SK-N-SH (cell line): ENCODE measurements at regions not wholly inside any gene's neighbourhood (a gene's known extent, or its start where the extent isn't known, plus 50 kb on each side); places are given as distances from the start of the nearest gene placed in this dataset.

ENCODE experiments used
- CTCF ChIA-PET: fragments of 300-600, 350-600 bp; formaldehyde crosslinking; extraction: SDS; loops from one replicate; lab custom pipeline; 2021; lab: Yijun Ruan, JAX
- POLR2A ChIA-PET: fragments of 350-600 bp; sonication (Branson Sonifier 250); formaldehyde crosslinking; extraction: SDS; loops from one replicate; lab custom pipeline; 2020; ENCODE audit warnings: antibody characterized with exemption, inconsistent platforms; lab: Yijun Ruan, JAX
- DNase-seq: peaks from one replicate; pipeline ENCODE4 v3.0.0; 2012
- H2AFZ ChIP-seq: fragments of 200-600 bp; sonication (generic); 2 replicates; pipeline ENCODE4 v1.8.1; 2016; ENCODE audit warnings: antibody characterized with exemption, mild to moderate bottlenecking, low read depth
- H3F3A ChIP-seq: fragments of 200-600 bp; sonication (generic); replicated peaks from 2 replicates; pipeline ENCODE3; 2016; ENCODE audit warnings: antibody characterized with exemption, mild to moderate bottlenecking; ENCODE audit not compliant: insufficient read depth
- H3K27ac ChIP-seq, 2 experiments: fragments of 200-500 bp in 1 of 2; fragments of 200-600 bp in 1 of 2; sonication (Bioruptor generic) in 1 of 2; sonication (generic), shearing (Covaris generic) in 1 of 2; 2 replicates each; pipeline versions ENCODE4 v1.5.1 to v1.6.1; 2014 to 2016; ENCODE audit warnings: low read depth in 2 of 2, inconsistent platforms in 1 of 2, low read length in 1 of 2, mild to moderate bottlenecking in 1 of 2, mixed read lengths in 1 of 2
- H3K27me3 ChIP-seq: fragments of 200-600 bp; sonication (generic), shearing (Covaris generic); 2 replicates; pipeline ENCODE4 v1.6.1; 2016; ENCODE audit warnings: mixed run types; ENCODE audit not compliant: insufficient read depth
- H3K36me3 ChIP-seq, 2 experiments: fragments of 200-500 bp in 1 of 2; fragments of 200-600 bp in 1 of 2; sonication (Bioruptor generic) in 1 of 2; sonication (generic) in 1 of 2; replicated peaks in 1 of 2; 2 replicates each; pipeline versions ENCODE3 to v1.5.1; 2014 to 2016; ENCODE audit warnings: low read length in 1 of 2, mild to moderate bottlenecking in 1 of 2; ENCODE audit not compliant: insufficient read depth in 2 of 2, control insufficient read depth in 1 of 2
- H3K4me1 ChIP-seq, 2 experiments: fragments of 200-500 bp in 1 of 2; fragments of 200-600 bp in 1 of 2; sonication (Bioruptor generic) in 1 of 2; sonication (generic), shearing (Covaris generic) in 1 of 2; 2 replicates each; pipeline versions ENCODE4 v1.5.1 to v1.6.1; 2014 to 2016; ENCODE audit warnings: low read depth in 1 of 2, low read length in 1 of 2, mixed run types in 1 of 2; ENCODE audit not compliant: insufficient read depth in 2 of 2, control insufficient read depth in 1 of 2
- H3K4me2 ChIP-seq: fragments of 200-600 bp; sonication (generic), shearing (Covaris generic); 2 replicates; pipeline ENCODE4 v1.6.1; 2017; ENCODE audit warnings: mixed run types
- H3K4me3 ChIP-seq, 2 experiments: fragments of 200-500 bp in 1 of 2; fragments of 200-600 bp in 1 of 2; sonication (Bioruptor generic) in 1 of 2; sonication (generic), shearing (Covaris generic) in 1 of 2; 2 replicates each; pipeline versions ENCODE4 v1.5.1 to v1.8.1; 2014 to 2016; ENCODE audit warnings: low read depth in 2 of 2, inconsistent platforms in 1 of 2, low read length in 1 of 2, mild to moderate bottlenecking in 1 of 2, mixed read lengths in 1 of 2, moderate library complexity in 1 of 2
- H3K79me2 ChIP-seq: fragments of 200-600 bp; sonication (generic); 2 replicates; pipeline ENCODE4 v1.8.1; 2017; ENCODE audit warnings: mild to moderate bottlenecking; ENCODE audit not compliant: insufficient read depth
- H3K9ac ChIP-seq: fragments of 200-600 bp; sonication (generic); 2 replicates; pipeline ENCODE4 v1.6.1; 2017; ENCODE audit warnings: mixed run types
- H3K9me2 ChIP-seq: fragments of 200-600 bp; sonication (generic); 2 replicates; pipeline ENCODE4 v1.6.1; 2017; ENCODE audit warnings: mixed run types
- H3K9me3 ChIP-seq: fragments of 200-600 bp; sonication (generic); 2 replicates; pipeline ENCODE4 v1.6.1; 2017; ENCODE audit warnings: mixed run types, mild to moderate bottlenecking, moderate library complexity
- H4K20me1 ChIP-seq: fragments of 200-600 bp; sonication (generic); 2 replicates; pipeline ENCODE4 v1.6.1; 2017; ENCODE audit warnings: mild to moderate bottlenecking, mixed run types; ENCODE audit not compliant: insufficient read depth
- CHD2 ChIP-seq: fragments of 150-350 bp; IDR thresholded peaks from 2 replicates; pipeline ENCODE4 v1.6.1; 2018; ENCODE audit warnings: low read length; ENCODE audit not compliant: partially characterized antibody
- CTCF ChIP-seq: fragments of 200-600 bp; sonication (generic); IDR thresholded peaks from 2 replicates; pipeline ENCODE4 v1.6.1; 2017; ENCODE audit warnings: antibody characterized with exemption, mild to moderate bottlenecking, moderate library complexity
- EP300 ChIP-seq, 2 experiments: IDR thresholded peaks; 2 replicates each; pipeline versions ENCODE4 v1.4.0 to v1.6.1; 2012; ENCODE audit warnings: borderline replicate concordance in 1 of 2, low read depth in 1 of 2, low read length in 1 of 2
- FOSL2 ChIP-seq: IDR thresholded peaks from 2 replicates; pipeline ENCODE4 v1.4.0; 2012; ENCODE audit warnings: low read depth, mild to moderate bottlenecking, moderate library complexity, borderline replicate concordance
- GATA2 ChIP-seq: sonication (generic); formaldehyde crosslinking; IDR thresholded peaks from 2 replicates; pipeline ENCODE4 v1.5.0; 2020; ENCODE audit warnings: mild to moderate bottlenecking, missing genetic modification reagents
- IRF3 ChIP-seq: fragments of 150-350 bp; IDR thresholded peaks from 2 replicates; pipeline ENCODE4 v1.6.1; 2016; ENCODE audit warnings: mild to moderate bottlenecking, low read depth, low read length
- MAX ChIP-seq: IDR thresholded peaks from 2 replicates; pipeline ENCODE4 v1.4.0; 2012; ENCODE audit warnings: low read depth
- MEF2A ChIP-seq: IDR thresholded peaks from 2 replicates; pipeline ENCODE4 v1.4.0; 2012; ENCODE audit warnings: low read depth, borderline replicate concordance
- MXI1 ChIP-seq: IDR thresholded peaks from 2 replicates; pipeline ENCODE4 v1.6.1; 2012; ENCODE audit warnings: mild to moderate bottlenecking, low read depth, low read length, improper control_type of control experiment
- NFIC ChIP-seq: IDR thresholded peaks from 2 replicates; pipeline ENCODE4 v1.4.0; 2012; ENCODE audit warnings: borderline replicate concordance
- RAD21 ChIP-seq: IDR thresholded peaks from 2 replicates; pipeline ENCODE4 v1.6.1; 2012; ENCODE audit warnings: mild to moderate bottlenecking, low read length
- RFX5 ChIP-seq: IDR thresholded peaks from 2 replicates; pipeline ENCODE4 v1.6.1; 2012; ENCODE audit warnings: mild to moderate bottlenecking, improper control_type of control experiment, low read length
- SIN3A ChIP-seq: IDR thresholded peaks from 2 replicates; pipeline ENCODE4 v1.6.1; 2012; ENCODE audit warnings: low read depth, mild to moderate bottlenecking, low read length, moderate library complexity, borderline replicate concordance
- SMC3 ChIP-seq: IDR thresholded peaks from 2 replicates; pipeline ENCODE4 v1.6.1; 2012; ENCODE audit warnings: low read depth, low read length, improper control_type of control experiment
- TAF1 ChIP-seq: IDR thresholded peaks from 2 replicates; pipeline ENCODE4 v1.6.1; 2012; ENCODE audit warnings: low read depth, mild to moderate bottlenecking, low read length, moderate library complexity, borderline replicate concordance
- TCF12 ChIP-seq: IDR thresholded peaks from 2 replicates; pipeline ENCODE4 v1.4.0; 2012
- TEAD4 ChIP-seq: IDR thresholded peaks from 2 replicates; pipeline ENCODE4 v1.4.0; 2012; ENCODE audit warnings: mild to moderate bottlenecking, borderline replicate concordance; ENCODE audit not compliant: insufficient read depth
- USF1 ChIP-seq: IDR thresholded peaks from 2 replicates; pipeline ENCODE4 v1.4.0; 2012; ENCODE audit warnings: low read depth, borderline replicate concordance
- YY1 ChIP-seq: IDR thresholded peaks from 2 replicates; pipeline ENCODE4 v1.4.0; 2012; ENCODE audit warnings: low read depth, mild to moderate bottlenecking
- WGBS: methylation state at CpG from one replicate; pipeline ENCODE4 v1.1.6; 2017; ENCODE audit warnings: low lambda C conversion rate; 5-methylcytosine and 5-hydroxymethylcytosine counted together

- no peaks in the 10 kb centered on the region for H3K9me3 ChIP-seq
- CTCF ChIA-PET: no interaction called here
- 5% methylated on average over 5 of the region's 5 CpGs for WGBS
Measured at GRCh38 chr7:119329715-119330114, 943.3 kb upstream of the KCND2 start.

GRCh38 chr7:119335405-119335804, 937.6 kb upstream of the KCND2 start:
- H2AFZ ChIP-seq: no peak overlapping the region
- no peak for TF ChIP-seq TAF1
- no peak for TF ChIP-seq FOSL2
- TF ChIP-seq RAD21: no peak
- TF ChIP-seq CTCF: no peak
- no peak for TF ChIP-seq USF1
- no peak for TF ChIP-seq TCF12
- TF ChIP-seq CHD2: no peak
- TF ChIP-seq, all 33 proteins: peak for 0
- no peak overlapping the region for H3K27ac ChIP-seq
- no peak overlapping the region for H3K9ac ChIP-seq
- ChIA-PET POLR2A (no interaction called here), CTCF (no interaction called here)
- H3K9me3 ChIP-seq: no peaks in the 10 kb centered on the region
- WGBS: 0% methylated on average over 2 of the region's 2 CpGs
- H3K36me3 ChIP-seq: no peaks in the 10 kb centered on the region
- H3K9me2 ChIP-seq: no peaks in the 10 kb centered on the region
- H3K79me2 ChIP-seq: no peaks in the 10 kb centered on the region
- H3F3A ChIP-seq: peaks cover 2% of the 10 kb centered on the region
- no peaks in the 10 kb centered on the region for H3K27me3 ChIP-seq
- H3K4me3 ChIP-seq: no peak overlapping the region
- H3K4me1 ChIP-seq: no peaks in the 10 kb centered on the region
- no peaks in the 10 kb centered on the region for H4K20me1 ChIP-seq
- DNase-seq: no peak
- H3K4me2 ChIP-seq: no peak overlapping the region

More at GRCh38 chr7:119329715-119330114, 943.3 kb upstream of the KCND2 start:
- H3K9ac ChIP-seq: no peak overlapping the region
- H3K27me3 ChIP-seq: no peaks in the 10 kb centered on the region
- H4K20me1 ChIP-seq: no peaks in the 10 kb centered on the region
- no peaks in the 10 kb centered on the region for H3K4me1 ChIP-seq
- no peak overlapping the region for H3K27ac ChIP-seq
- H3F3A ChIP-seq: no peaks in the 10 kb centered on the region
- POLR2A ChIA-PET: no interaction called here
- DNase-seq: no peak
- no peaks in the 10 kb centered on the region for H3K36me3 ChIP-seq
- TF ChIP-seq MAX (no peak), RFX5 (no peak), MEF2A (no peak), GATA2 (CRISPR knock-in tag) (no peak), NFIC (no peak), IRF3 (no peak), TCF12 (no peak), FOSL2 (no peak), EP300 (IDR thresholded peaks at IDR 0.05; ENCODE audit: borderline replicate concordance in 1 of 2, low read depth in 1 of 2, low read length in 1 of 2) (no peak), SMC3 (no peak), MXI1 (no peak), SIN3A (no peak), YY1 (no peak), TEAD4 (no peak)
- no peaks in the 10 kb centered on the region for H3K9me2 ChIP-seq
- H3K4me2 ChIP-seq: no peak overlapping the region
- H2AFZ ChIP-seq: no peak overlapping the region
- no peak overlapping the region for H3K4me3 ChIP-seq
- no peaks in the 10 kb centered on the region for H3K79me2 ChIP-seq
